Sigmoid colon (tissue), 4 donors: ENCODE measurements at regions not wholly inside any gene's neighbourhood (a gene's known extent, or its start where the extent isn't known, plus 50 kb on each side); places are given as distances from the start of the nearest gene placed in this dataset.

Source experiments
- EP300 ChIP-seq, 4 donors: sonication (generic); formaldehyde crosslinking; IDR thresholded peaks; one replicate each; pipeline ENCODE4 v1.6.1; 2017; ENCODE audit warnings: antibody characterized with exemption in 4 of 4
- POLR2A ChIP-seq, 2 donors: fragments of 450-650 bp; IDR thresholded peaks; one replicate each; pipeline ENCODE4 v1.6.1; 2016; ENCODE audit warnings: antibody characterized with exemption in 2 of 2, mild to moderate bottlenecking in 2 of 2, moderate library complexity in 2 of 2
- POLR2AphosphoS5 ChIP-seq, 4 donors: sonication (generic); formaldehyde crosslinking; IDR thresholded peaks; one replicate each; pipeline ENCODE4 v1.6.1; 2017; ENCODE audit warnings: antibody characterized with exemption in 4 of 4
- TF ChIP-seq, protein P1 (sequence below), 4 experiments: fragments of 450-650 bp in 3 of 4; fragments of 200-600 bp in 1 of 4; IDR thresholded peaks; one replicate each; pipeline ENCODE4 v1.5.1; 2016 to 2019; ENCODE audit warnings: antibody characterized with exemption in 4 of 4, mild to moderate bottlenecking in 3 of 4, moderate library complexity in 2 of 4

DNA sequence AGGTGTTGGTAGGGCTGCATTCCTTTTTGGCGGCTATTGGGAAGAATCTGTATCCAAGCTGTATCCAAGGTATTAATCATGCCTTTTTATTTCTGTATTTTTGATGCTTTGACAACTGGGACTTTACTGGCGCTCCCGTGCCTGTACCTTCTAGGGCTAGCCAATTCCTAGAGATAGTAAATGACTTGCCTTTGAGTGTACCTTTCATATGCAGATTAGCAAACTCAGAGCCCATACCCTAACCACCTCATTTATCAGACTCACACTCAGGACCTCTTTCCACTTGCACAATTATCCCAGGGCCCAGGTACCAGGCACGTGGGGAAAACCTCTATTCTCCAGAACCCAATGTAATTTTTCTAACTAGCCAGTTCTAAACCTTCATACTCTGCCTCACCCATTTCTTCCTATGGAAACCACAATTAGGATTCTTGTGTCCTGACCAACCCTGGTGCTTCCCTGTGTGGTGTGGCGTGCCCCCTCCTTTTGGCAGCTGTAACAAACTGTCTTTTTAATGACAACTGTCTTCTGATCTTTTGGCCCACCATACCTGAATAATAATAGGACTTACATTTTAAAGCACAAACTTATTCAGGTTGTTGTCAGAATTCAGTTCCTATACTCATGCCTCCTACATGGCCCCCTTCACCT is 65.8 kb upstream of the PNPT1 start:
- no peak for TF ChIP-seq POLR2AphosphoS5 (IDR thresholded peaks at IDR 0.05)
- TF ChIP-seq, protein P1, sequence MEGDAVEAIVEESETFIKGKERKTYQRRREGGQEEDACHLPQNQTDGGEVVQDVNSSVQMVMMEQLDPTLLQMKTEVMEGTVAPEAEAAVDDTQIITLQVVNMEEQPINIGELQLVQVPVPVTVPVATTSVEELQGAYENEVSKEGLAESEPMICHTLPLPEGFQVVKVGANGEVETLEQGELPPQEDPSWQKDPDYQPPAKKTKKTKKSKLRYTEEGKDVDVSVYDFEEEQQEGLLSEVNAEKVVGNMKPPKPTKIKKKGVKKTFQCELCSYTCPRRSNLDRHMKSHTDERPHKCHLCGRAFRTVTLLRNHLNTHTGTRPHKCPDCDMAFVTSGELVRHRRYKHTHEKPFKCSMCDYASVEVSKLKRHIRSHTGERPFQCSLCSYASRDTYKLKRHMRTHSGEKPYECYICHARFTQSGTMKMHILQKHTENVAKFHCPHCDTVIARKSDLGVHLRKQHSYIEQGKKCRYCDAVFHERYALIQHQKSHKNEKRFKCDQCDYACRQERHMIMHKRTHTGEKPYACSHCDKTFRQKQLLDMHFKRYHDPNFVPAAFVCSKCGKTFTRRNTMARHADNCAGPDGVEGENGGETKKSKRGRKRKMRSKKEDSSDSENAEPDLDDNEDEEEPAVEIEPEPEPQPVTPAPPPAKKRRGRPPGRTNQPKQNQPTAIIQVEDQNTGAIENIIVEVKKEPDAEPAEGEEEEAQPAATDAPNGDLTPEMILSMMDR (IDR thresholded peaks at IDR 0.05), result no peak
- no peak for TF ChIP-seq POLR2A (IDR thresholded peaks at IDR 0.05)
- TF ChIP-seq EP300 (IDR thresholded peaks at IDR 0.05), result no peak
